H9 (cell line): ENCODE measurements at regions not wholly inside any gene's neighbourhood (a gene's known extent, or its start where the extent isn't known, plus 50 kb on each side); places are given as distances from the start of the nearest gene placed in this dataset.

Experiments used
- DNase-seq: peaks from one replicate; pipeline ENCODE4 v3.0.0-alpha.2; 2017
- H2AFZ ChIP-seq: one replicate; pipeline ENCODE4 v1.6.1; 2013; ENCODE audit warnings: mild to moderate bottlenecking, low read length, control low read depth, moderate library complexity
- H2AK5ac ChIP-seq: 2 replicates; pipeline ENCODE4 v1.6.1; 2013; ENCODE audit warnings: low read length, control low read depth, mixed read lengths; ENCODE audit not compliant: insufficient read length
- H2BK120ac ChIP-seq: one replicate; pipeline ENCODE4 v1.6.1; 2013; ENCODE audit warnings: low read depth, mild to moderate bottlenecking, low read length, control low read depth, inconsistent platforms; ENCODE audit not compliant: poor library complexity, severe bottlenecking
- H2BK12ac ChIP-seq: 2 replicates; pipeline ENCODE4 v1.6.1; 2013; ENCODE audit warnings: low read length, control low read depth, mixed read lengths, low read depth; ENCODE audit not compliant: insufficient read length
- H2BK15ac ChIP-seq: 2 replicates; pipeline ENCODE4 v1.6.1; 2013; ENCODE audit warnings: low read depth, low read length, control low read depth
- H2BK20ac ChIP-seq: one replicate; pipeline ENCODE4 v1.6.1; 2013; ENCODE audit warnings: low read depth, mild to moderate bottlenecking, low read length, control low read depth, inconsistent platforms; ENCODE audit not compliant: poor library complexity, severe bottlenecking
- H2BK5ac ChIP-seq: 2 replicates; pipeline ENCODE4 v1.6.1; 2013; ENCODE audit warnings: low read length, control low read depth, mixed read lengths; ENCODE audit not compliant: insufficient read length
- H3K14ac ChIP-seq: 2 replicates; pipeline ENCODE4 v1.6.1; 2013; ENCODE audit warnings: low read length, control low read depth; ENCODE audit not compliant: insufficient read depth
- H3K18ac ChIP-seq: 2 replicates; pipeline ENCODE4 v1.6.1; 2013; ENCODE audit warnings: low read depth, mild to moderate bottlenecking, mixed read lengths, low read length, control low read depth; ENCODE audit not compliant: insufficient read length
- H3K23ac ChIP-seq: 2 replicates; pipeline ENCODE4 v1.6.1; 2013; ENCODE audit warnings: low read length, control low read depth, mixed read lengths, low read depth; ENCODE audit not compliant: insufficient read length
- H3K23me2 ChIP-seq: 2 replicates; pipeline ENCODE4 v1.6.1; 2013; ENCODE audit warnings: low read depth, mild to moderate bottlenecking, mixed read lengths, low read length, control low read depth; ENCODE audit not compliant: insufficient read length, poor library complexity, severe bottlenecking
- H3K27ac ChIP-seq: 2 replicates; pipeline ENCODE4 v1.5.1; 2013; ENCODE audit warnings: low read length, control low read depth, mixed read lengths, low read depth; ENCODE audit not compliant: insufficient read length
- H3K27me3 ChIP-seq: 2 replicates; pipeline ENCODE4 v1.6.1; 2013; ENCODE audit warnings: low read length, control low read depth, inconsistent platforms; ENCODE audit not compliant: insufficient read depth
- H3K4ac ChIP-seq: 2 replicates; pipeline ENCODE4 v1.6.1; 2013; ENCODE audit warnings: low read depth, mild to moderate bottlenecking, control low read depth, inconsistent platforms, low read length, moderate library complexity
- H3K4me1 ChIP-seq: 2 replicates; pipeline ENCODE4 v1.6.1; 2013; ENCODE audit warnings: low read length, control low read depth, inconsistent platforms; ENCODE audit not compliant: insufficient read depth
- H3K4me2 ChIP-seq: 2 replicates; pipeline ENCODE4 v1.6.1; 2013; ENCODE audit warnings: low read length, control low read depth, mixed read lengths; ENCODE audit not compliant: insufficient read length, insufficient read depth
- H3K56ac ChIP-seq: 2 replicates; pipeline ENCODE4 v1.6.1; 2013; ENCODE audit warnings: low read depth, mild to moderate bottlenecking, mixed read lengths, low read length, control low read depth; ENCODE audit not compliant: insufficient read length
- H3K79me1 ChIP-seq: 2 replicates; pipeline ENCODE4 v1.6.1; 2013; ENCODE audit warnings: low read depth, mild to moderate bottlenecking, moderate library complexity, low read length, control low read depth, inconsistent platforms; ENCODE audit not compliant: insufficient read depth, poor library complexity, severe bottlenecking
- H3K79me2 ChIP-seq: 2 replicates; pipeline ENCODE4 v1.6.1; 2013; ENCODE audit warnings: low read length, control low read depth, inconsistent platforms; ENCODE audit not compliant: insufficient read depth
- H3K9ac ChIP-seq: 2 replicates; pipeline ENCODE4 v1.6.1; 2013; ENCODE audit warnings: low read length, control low read depth, mixed read lengths; ENCODE audit not compliant: insufficient read length; ENCODE audit errors: extremely low read depth
- H3K9me3 ChIP-seq: one replicate; pipeline ENCODE4 v1.6.1; 2013; ENCODE audit warnings: low read depth, low read length, inconsistent platforms; ENCODE audit not compliant: control insufficient read depth
- H3T11ph ChIP-seq: one replicate; pipeline ENCODE4 v1.6.1; 2013; ENCODE audit warnings: mild to moderate bottlenecking, low read length, control low read depth, inconsistent platforms
- H4K20me1 ChIP-seq: one replicate; pipeline ENCODE4 v1.6.1; 2013; ENCODE audit not compliant: control insufficient read depth, insufficient read length, insufficient read depth
- H4K5ac ChIP-seq: 2 replicates; pipeline ENCODE4 v1.6.1; 2013; ENCODE audit warnings: low read depth, mild to moderate bottlenecking, mixed read lengths, low read length, control low read depth; ENCODE audit not compliant: insufficient read length
- H4K8ac ChIP-seq: replicated peaks from 2 replicates; pipeline ENCODE4 v1.6.1; 2013; ENCODE audit warnings: low read length, control low read depth, mixed read lengths, low read depth; ENCODE audit not compliant: insufficient read length
- H4K91ac ChIP-seq: 2 replicates; pipeline ENCODE4 v1.6.1; 2013; ENCODE audit warnings: low read depth, mild to moderate bottlenecking, moderate library complexity, mixed read lengths, low read length, control low read depth; ENCODE audit not compliant: insufficient read length
- H3K27ac Mint-ChIP-seq, 3 experiments: 2 replicates in 2 of 3; 3 replicates in 1 of 3; pipeline ENCODE4 v1.8.0; 2020 to 2021; ENCODE audit warnings: mixed read lengths in 3 of 3, mild to moderate bottlenecking in 1 of 3, moderate library complexity in 1 of 3
- H3K27me3 Mint-ChIP-seq: 2 replicates; pipeline ENCODE4 v1.8.0; 2021; ENCODE audit warnings: low read depth, mild to moderate bottlenecking, moderate library complexity, mixed read lengths
- H3K36me3 Mint-ChIP-seq, 3 experiments: 2 replicates in 2 of 3; 3 replicates in 1 of 3; pipeline ENCODE4 v1.8.0; 2020 to 2021; ENCODE audit warnings: low read depth in 3 of 3, mixed read lengths in 3 of 3; ENCODE audit not compliant: insufficient read depth in 1 of 3
- H3K4me1 Mint-ChIP-seq, 2 experiments: 2 replicates each; pipeline ENCODE4 v1.8.0; 2020; ENCODE audit warnings: mixed read lengths in 2 of 2
- H3K4me3 Mint-ChIP-seq, 2 experiments: 2 replicates in 1 of 2; 3 replicates in 1 of 2; pipeline ENCODE4 v1.8.0; 2020 to 2021; ENCODE audit warnings: mild to moderate bottlenecking in 2 of 2, mixed read lengths in 2 of 2, moderate library complexity in 1 of 2
- H3K9me3 Mint-ChIP-seq, 2 experiments: 2 replicates in 1 of 2; 3 replicates in 1 of 2; pipeline ENCODE4 v1.8.0; 2020; ENCODE audit warnings: mild to moderate bottlenecking in 2 of 2, mixed read lengths in 2 of 2, moderate library complexity in 1 of 2
- CTCF ChIP-seq: fragments of 200-600 bp; sonication (generic); conservative IDR thresholded peaks from 3 replicates; pipeline ENCODE4 v1.8.0; 2021; ENCODE audit warnings: antibody characterized with exemption, mild to moderate bottlenecking
- WGBS: extraction: QIAGEN DNeasy Blood & Tissue Kit; methylation state at CpG from one replicate; pipeline ENCODE4 v1.1.7; 2013; ENCODE audit warnings: missing lambda C conversion rate, low lambda C conversion rate, mixed read lengths; ENCODE audit not compliant: insufficient read length; ENCODE audit errors: extremely low coverage; 5-methylcytosine and 5-hydroxymethylcytosine counted together

- Mint-ChIP-seq H3K27me3 (peaks cover 9% of the 10 kb centered on the region), H3K9me3 (no peaks in the 10 kb centered on the region), H3K4me3 (no peak overlapping the region), H3K4me1 (no peaks in the 10 kb centered on the region; a peak in 1 of 4 replicates), H3K36me3 (no peaks in the 10 kb centered on the region), H3K27ac (no peak overlapping the region)
- Histone ChIP-seq H2BK20ac (no peak overlapping the region), H3K18ac (no peak overlapping the region), H3K4ac (no peak overlapping the region), H3K27me3 (no peaks in the 10 kb centered on the region), H2BK15ac (no peak overlapping the region), H4K91ac (no peak overlapping the region), H3K79me1 (no peaks in the 10 kb centered on the region), H3K79me2 (no peaks in the 10 kb centered on the region), H2AFZ (no peak overlapping the region), H3K9ac (no peak overlapping the region), H3K4me2 (no peak overlapping the region), H3K14ac (no peak overlapping the region), H2BK5ac (no peak overlapping the region), H3K4me1 (no peaks in the 10 kb centered on the region), H3K27ac (no peak overlapping the region), H2BK120ac (no peak overlapping the region), H4K8ac (no peak overlapping the region), H3T11ph (no peak overlapping the region), H3K23ac (no peak overlapping the region), H3K56ac (no peak overlapping the region), H4K20me1 (no peaks in the 10 kb centered on the region), H3K23me2 (no peaks in the 10 kb centered on the region), H3K9me3 (no peaks in the 10 kb centered on the region), H2BK12ac (no peak overlapping the region), H4K5ac (no peak overlapping the region), H2AK5ac (no peak overlapping the region)
- WGBS: no CpG with 5 or more reads among the region's 2 CpGs
- no peak for TF ChIP-seq CTCF
- DNase-seq: no peak
Measured at GRCh38 chr11:11774928-11775327, 66.8 kb upstream of the USP47 start.
